Skeletal muscle satellite cell (primary cell): ENCODE measurements at regions not wholly inside any gene's neighbourhood (a gene's known extent, or its start where the extent isn't known, plus 50 kb on each side); places are given as distances from the start of the nearest gene placed in this dataset.
"Not testable (repeated sequence)": the region's sequence is repeated elsewhere in the genome, so short reads cannot be mapped to it uniquely, and the experiment has no call there.

Source experiments
- H3K27me3 ChIP-seq: 2 replicates; pipeline ENCODE4 v1.7.0; 2013; ENCODE audit warnings: low read length; ENCODE audit not compliant: control insufficient read depth, insufficient read depth
- H3K36me3 ChIP-seq: 2 replicates; pipeline ENCODE4 v1.7.0; 2013; ENCODE audit warnings: mild to moderate bottlenecking, control low read depth, low read length; ENCODE audit not compliant: insufficient read depth
- H3K4me1 ChIP-seq: 2 replicates; pipeline ENCODE4 v1.7.0; 2013; ENCODE audit warnings: low read length; ENCODE audit not compliant: control insufficient read depth, insufficient read depth
- H3K4me2 ChIP-seq: 2 replicates; pipeline ENCODE4 v1.7.0; 2013; ENCODE audit warnings: mild to moderate bottlenecking, low read length
- H3K4me3 ChIP-seq: 2 replicates; pipeline ENCODE4 v1.7.0; 2013; ENCODE audit warnings: low read length
- H3K9ac ChIP-seq: 2 replicates; pipeline ENCODE4 v1.7.0; 2013; ENCODE audit warnings: mild to moderate bottlenecking, low read depth, low read length, moderate library complexity
- H3K9me3 ChIP-seq: replicated peaks from 2 replicates; pipeline ENCODE4 v1.7.0; 2013; ENCODE audit warnings: mild to moderate bottlenecking, control low read depth, low read length

- no peak overlapping the region for H3K4me3 ChIP-seq
- no peaks in the 10 kb centered on the region for H3K9me3 ChIP-seq
- no peaks in the 10 kb centered on the region for H3K36me3 ChIP-seq
- H3K27me3 ChIP-seq = no peaks in the 10 kb centered on the region
- H3K9ac ChIP-seq = no peak overlapping the region
- no peaks in the 10 kb centered on the region for H3K4me1 ChIP-seq
- H3K4me2 ChIP-seq = no peak overlapping the region
These were observed 168.4 kb downstream of the ZIC4 start for GRCh38 chr3:147237991-147238390.

DNA sequence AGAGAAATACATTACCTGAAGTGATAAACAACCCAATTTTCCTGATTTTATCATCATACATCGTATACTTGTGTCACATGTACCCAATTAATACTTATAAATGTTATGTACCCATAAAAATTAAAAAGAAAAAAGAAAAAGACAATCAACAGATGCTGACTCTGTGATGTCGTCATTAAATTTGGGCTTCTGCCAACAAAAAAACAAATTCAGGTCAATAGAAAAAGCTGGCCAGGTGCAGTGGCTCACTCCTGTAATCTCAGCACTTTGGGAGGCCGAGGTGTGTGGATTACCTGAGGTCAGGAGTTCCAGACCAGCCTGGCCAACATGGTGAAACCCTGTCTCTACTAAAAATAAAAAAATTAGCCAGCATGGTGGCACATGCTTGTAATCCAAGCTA, 174.4 kb downstream of the ZIC4 start:
- not testable (repeated sequence) for H3K9me3 ChIP-seq, H3K36me3 ChIP-seq, H3K27me3 ChIP-seq, H3K4me2 ChIP-seq, H3K4me3 ChIP-seq, H3K9ac ChIP-seq, H3K4me1 ChIP-seq

DNA sequence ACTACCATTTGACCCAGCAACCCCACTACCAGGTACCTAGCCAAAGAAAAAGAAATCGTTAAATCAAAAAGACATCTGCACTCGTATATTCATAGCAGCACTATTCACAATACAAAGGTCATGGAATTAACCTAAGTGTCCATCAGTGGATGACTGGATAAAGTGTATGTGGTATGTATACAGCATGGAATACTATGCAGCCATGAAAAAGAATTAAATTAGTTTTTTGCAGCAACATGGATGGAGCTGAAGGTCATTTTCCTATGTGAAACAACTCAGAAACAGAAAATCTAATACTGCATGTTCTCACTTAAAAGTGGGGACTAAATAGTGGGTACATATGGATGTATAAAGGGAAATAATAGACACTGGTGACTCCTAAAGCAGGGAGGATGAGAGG, 175.2 kb downstream of the ZIC4 start:
- Histone ChIP-seq H3K9ac (no peak overlapping the region), H3K27me3 (no peaks in the 10 kb centered on the region), H3K9me3 (no peaks in the 10 kb centered on the region), H3K4me1 (no peaks in the 10 kb centered on the region), H3K4me2 (no peak overlapping the region), H3K36me3 (no peaks in the 10 kb centered on the region), H3K4me3 (no peak overlapping the region)

GRCh38 chr3:147222291-147222690, 184.1 kb downstream of the ZIC4 start:
- Histone ChIP-seq H3K4me3 (no peak overlapping the region), H3K36me3 (no peaks in the 10 kb centered on the region), H3K9me3 (no peaks in the 10 kb centered on the region), H3K4me2 (no peak overlapping the region), H3K4me1 (no peaks in the 10 kb centered on the region), H3K9ac (no peak overlapping the region), H3K27me3 (no peaks in the 10 kb centered on the region)

DNA sequence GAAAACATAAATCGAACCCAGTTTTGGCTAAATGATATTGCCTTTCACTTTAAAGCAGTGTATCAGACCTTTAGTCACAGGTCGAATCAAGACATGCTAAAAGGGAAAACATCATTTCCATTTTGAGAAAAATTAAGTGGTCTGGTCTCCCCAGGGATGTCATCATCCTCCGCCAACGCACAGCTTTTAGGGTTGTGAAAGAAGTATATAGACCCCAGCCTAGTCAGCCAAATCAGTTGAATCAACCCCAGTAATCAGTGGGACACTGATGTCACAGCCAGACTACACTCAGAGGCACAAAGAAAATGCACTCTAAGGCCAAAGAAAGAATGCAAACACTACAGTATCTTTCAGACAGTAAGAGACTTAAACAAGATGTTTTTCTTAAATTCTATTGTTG, 187.4 kb downstream of the ZIC4 start:
- H3K9ac ChIP-seq = no peak overlapping the region
- H3K4me2 ChIP-seq = no peak overlapping the region

DNA sequence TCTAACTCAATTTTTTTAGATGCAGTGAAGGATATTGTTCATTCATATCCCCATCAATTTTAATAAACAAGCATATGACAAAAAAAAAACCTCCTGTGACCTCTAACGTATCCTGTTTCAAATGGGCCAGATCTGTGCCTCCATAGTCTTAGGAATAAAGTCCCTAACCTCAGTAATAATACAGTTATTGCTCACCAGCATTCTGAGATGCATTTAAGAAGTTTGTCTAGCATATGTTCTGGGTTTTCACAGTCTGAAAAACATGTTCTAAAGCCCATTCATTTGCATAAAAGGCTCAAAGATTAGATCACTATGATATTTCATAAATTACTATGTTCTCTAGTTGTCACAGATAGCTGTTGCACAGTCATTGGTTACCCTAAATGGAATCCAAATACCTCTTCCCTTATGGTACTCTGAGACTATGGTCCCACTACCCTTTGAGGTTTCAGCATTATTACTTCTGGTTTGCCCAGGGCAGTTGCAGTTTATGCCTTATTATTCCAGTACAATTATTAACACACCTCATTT, 190.1 kb downstream of the ZIC4 start:
- no peak overlapping the region for H3K4me2 ChIP-seq
- H3K9me3 ChIP-seq = no peaks in the 10 kb centered on the region
- H3K9ac ChIP-seq = no peak overlapping the region
- H3K4me3 ChIP-seq = no peak overlapping the region
- no peaks in the 10 kb centered on the region for H3K27me3 ChIP-seq
- H3K36me3 ChIP-seq = no peaks in the 10 kb centered on the region
- no peaks in the 10 kb centered on the region for H3K4me1 ChIP-seq

More for the DNA sequence above, 187.4 kb downstream of the ZIC4 start:
- no peaks in the 10 kb centered on the region for H3K4me1 ChIP-seq
- no peaks in the 10 kb centered on the region for H3K36me3 ChIP-seq
- H3K27me3 ChIP-seq = no peaks in the 10 kb centered on the region
- H3K4me3 ChIP-seq = no peak overlapping the region
- no peaks in the 10 kb centered on the region for H3K9me3 ChIP-seq

GRCh38 chr3:147215660-147216059, 190.7 kb downstream of the ZIC4 start:
- no peak overlapping the region for H3K9ac ChIP-seq
- H3K4me2 ChIP-seq = no peak overlapping the region
- H3K9me3 ChIP-seq = no peaks in the 10 kb centered on the region
- H3K36me3 ChIP-seq = no peaks in the 10 kb centered on the region
- H3K4me3 ChIP-seq = no peak overlapping the region
- H3K27me3 ChIP-seq = no peaks in the 10 kb centered on the region
- H3K4me1 ChIP-seq = no peaks in the 10 kb centered on the region

DNA sequence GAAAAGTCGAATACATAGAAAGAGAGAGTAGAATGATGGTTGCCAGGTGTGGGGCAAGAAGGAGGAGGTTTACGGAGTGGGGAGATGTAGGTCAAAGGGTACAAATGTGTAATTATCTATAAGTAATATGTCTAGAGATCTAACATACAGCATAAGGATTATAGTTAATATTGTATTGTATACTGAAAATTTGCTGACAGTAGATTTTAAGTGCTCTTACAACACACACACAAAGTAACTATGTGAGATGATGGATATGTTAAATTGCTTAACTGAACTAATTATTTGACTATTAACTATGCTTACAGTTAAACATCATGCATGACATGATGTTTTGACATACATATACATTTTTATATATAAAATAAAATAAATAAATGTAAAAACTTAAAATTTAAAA, 192.7 kb downstream of the ZIC4 start:
- Histone ChIP-seq H3K9me3 (no peaks in the 10 kb centered on the region), H3K9ac (no peak overlapping the region), H3K36me3 (no peaks in the 10 kb centered on the region), H3K27me3 (no peaks in the 10 kb centered on the region), H3K4me1 (no peaks in the 10 kb centered on the region), H3K4me2 (no peak overlapping the region), H3K4me3 (no peak overlapping the region)

DNA sequence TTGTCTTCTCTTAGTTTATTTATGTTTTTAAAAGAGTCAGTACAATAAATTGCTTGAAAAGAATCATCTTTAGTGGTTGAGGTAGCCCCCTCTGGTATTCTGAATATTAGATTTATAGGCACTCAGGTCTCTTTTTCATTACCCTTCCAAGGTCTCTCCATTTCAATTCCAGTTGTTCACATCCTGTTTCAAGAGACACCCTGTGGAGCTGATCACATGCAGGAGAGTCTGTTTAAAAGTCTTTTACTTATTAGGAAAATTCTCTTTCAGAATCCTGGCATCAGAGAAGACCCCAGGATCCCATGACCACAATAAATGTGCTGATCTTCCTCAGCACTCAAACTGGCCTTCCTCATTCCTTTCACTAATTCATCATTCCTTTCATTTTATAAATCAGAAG, 195.7 kb downstream of the ZIC4 start:
- H3K27me3 ChIP-seq = no peaks in the 10 kb centered on the region
- no peaks in the 10 kb centered on the region for H3K4me1 ChIP-seq
- no peak overlapping the region for H3K4me3 ChIP-seq
- H3K4me2 ChIP-seq = no peak overlapping the region
- H3K9me3 ChIP-seq = no peaks in the 10 kb centered on the region
- no peak overlapping the region for H3K9ac ChIP-seq
- no peaks in the 10 kb centered on the region for H3K36me3 ChIP-seq

GRCh38 chr3:147201086-147201485, 205.3 kb downstream of the ZIC4 start:
- H3K4me3 ChIP-seq = no peak overlapping the region
- no peak overlapping the region for H3K4me2 ChIP-seq
- H3K9ac ChIP-seq = no peak overlapping the region
- no peaks in the 10 kb centered on the region for H3K4me1 ChIP-seq
- H3K27me3 ChIP-seq = no peaks in the 10 kb centered on the region
- no peaks in the 10 kb centered on the region for H3K36me3 ChIP-seq
- H3K9me3 ChIP-seq = no peaks in the 10 kb centered on the region

GRCh38 chr3:147200545-147200944, 205.8 kb downstream of the ZIC4 start:
- Histone ChIP-seq H3K9ac (no peak overlapping the region), H3K36me3 (no peaks in the 10 kb centered on the region), H3K4me3 (no peak overlapping the region), H3K9me3 (no peaks in the 10 kb centered on the region), H3K27me3 (no peaks in the 10 kb centered on the region), H3K4me2 (peak overlapping the region; percentile 4), H3K4me1 (peaks cover 3% of the 10 kb centered on the region)

DNA sequence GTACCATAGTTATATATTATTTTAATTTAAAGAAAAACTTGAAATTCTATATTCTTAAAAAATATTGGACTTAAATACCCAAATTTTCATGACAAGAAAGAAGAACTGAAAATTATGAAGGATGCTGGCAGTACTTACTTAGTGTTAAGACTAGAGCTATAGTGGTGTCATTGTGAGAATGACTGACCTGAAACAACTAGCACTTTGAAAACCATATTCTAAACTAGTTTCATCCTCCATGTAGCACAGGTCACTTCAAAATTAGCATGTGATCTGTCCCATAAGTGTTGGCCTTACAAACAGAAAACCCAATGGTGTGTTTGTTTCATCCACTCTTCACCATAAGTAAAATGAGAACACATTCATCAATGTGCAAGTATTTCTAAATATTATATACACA, 208.6 kb downstream of the ZIC4 start:
- H3K36me3 ChIP-seq = no peaks in the 10 kb centered on the region
- H3K9me3 ChIP-seq = no peaks in the 10 kb centered on the region
- no peak overlapping the region for H3K4me3 ChIP-seq
- no peak overlapping the region for H3K9ac ChIP-seq
- H3K4me2 ChIP-seq = no peak overlapping the region
- H3K27me3 ChIP-seq = no peaks in the 10 kb centered on the region
- H3K4me1 ChIP-seq = peaks cover 4% of the 10 kb centered on the region
